HepG2 (cell line): ENCODE measurements at regions not wholly inside any gene's neighbourhood (a gene's known extent, or its start where the extent isn't known, plus 50 kb on each side); places are given as distances from the start of the nearest gene placed in this dataset.

Experiments
- ATAC-seq: fragments of 200-7000 bp; cut with Tn5 transposase; 3 replicates; pipeline ENCODE4 v1.9.1; 2020; ENCODE audit warnings: mild to moderate bottlenecking, moderate library complexity
- BruUV-seq: library from RNA; stranded (reverse); fragments of 400-500 nt; replicated peaks from 2 replicates; lab custom pipeline; 2021; lab: Mats Ljungman, UMichigan
- CTCF ChIA-PET: fragments of 300-600 bp; formaldehyde crosslinking; extraction: SDS; loops from one replicate; lab custom pipeline; 2021; ENCODE audit warnings: low total read pairs, inconsistent platforms, low intra/inter-chr PET ratio; lab: Yijun Ruan, JAX
- POLR2A ChIA-PET: fragments of 350-600 bp; sonication (Branson Sonifier 250); formaldehyde crosslinking; loops from one replicate; lab custom pipeline; 2020; ENCODE audit warnings: antibody characterized with exemption, inconsistent platforms; lab: Yijun Ruan, JAX
- DNase-seq: peaks from one replicate; pipeline ENCODE4 v3.0.0-alpha.2; 2015; ENCODE audit warnings: low spot score
- FAIRE-seq: peaks from 3 replicates; lab custom pipeline; 2011; peaks lifted over from hg19 to GRCh38; lab: Jason Lieb, UNC
- H2AFZ ChIP-seq: one replicate; pipeline ENCODE4 v1.6.1; 2011; ENCODE audit warnings: low read length, inconsistent platforms
- H3K27ac ChIP-seq: fragments of 300-600 bp; 3 replicates; pipeline ENCODE4 v1.8.0; 2011; ENCODE audit warnings: mixed run types, mild to moderate bottlenecking, mixed read lengths, low read length, inconsistent platforms; ENCODE audit not compliant: insufficient read depth; ENCODE audit errors: extremely low read length
- H3K27me3 ChIP-seq, 2 experiments: fragments of 200-600 bp in 1 of 2; 2 replicates in 1 of 2; 3 replicates in 1 of 2; pipeline versions ENCODE4 v1.6.0 to v1.8.0; 2011; ENCODE audit warnings: low read length in 2 of 2, mild to moderate bottlenecking in 2 of 2, moderate library complexity in 2 of 2, inconsistent platforms in 1 of 2; ENCODE audit not compliant: insufficient read depth in 2 of 2, control insufficient read depth in 1 of 2
- H3K36me3 ChIP-seq, 2 experiments: fragments of 200-600 bp in 1 of 2; replicated peaks in 1 of 2; 2 replicates in 1 of 2; 3 replicates in 1 of 2; pipeline versions ENCODE4 v1.5.1 to v1.8.0; 2011; ENCODE audit warnings: low read length in 2 of 2, inconsistent platforms in 1 of 2; ENCODE audit not compliant: insufficient read depth in 2 of 2, control insufficient read depth in 1 of 2
- H3K4me1 ChIP-seq: 2 replicates; pipeline ENCODE4 v1.5.1; 2012; ENCODE audit warnings: low read length, inconsistent platforms; ENCODE audit not compliant: insufficient read depth
- H3K4me2 ChIP-seq: 2 replicates; pipeline ENCODE4 v1.6.0; 2011; ENCODE audit warnings: low read depth, low read length, inconsistent platforms
- H3K4me3 ChIP-seq, 3 experiments: fragments of 200-600 bp in 1 of 3; sonication (generic), shearing (Covaris generic) in 1 of 3; replicated peaks in 1 of 3; 2 replicates each; pipeline ENCODE4 v1.5.1; 2011 to 2016; ENCODE audit warnings: low read length in 3 of 3, inconsistent platforms in 2 of 3, low read depth in 2 of 3, mild to moderate bottlenecking in 2 of 3, control low read depth in 1 of 3, mixed read lengths in 1 of 3; ENCODE audit not compliant: insufficient read depth in 1 of 3
- H3K79me2 ChIP-seq: one replicate; pipeline ENCODE4 v1.6.1; 2011; ENCODE audit warnings: low read length, inconsistent platforms; ENCODE audit not compliant: insufficient read depth
- H3K9ac ChIP-seq: 2 replicates; pipeline ENCODE4 v1.6.0; 2011; ENCODE audit warnings: mild to moderate bottlenecking, low read depth, low read length, inconsistent platforms; ENCODE audit not compliant: insufficient read depth
- H3K9me3 ChIP-seq: 2 replicates; pipeline ENCODE4 v1.5.1; 2012; ENCODE audit warnings: mild to moderate bottlenecking, low read length
- H4K20me1 ChIP-seq: 2 replicates; pipeline ENCODE4 v1.6.0; 2011; ENCODE audit warnings: inconsistent platforms, mild to moderate bottlenecking, low read length, moderate library complexity; ENCODE audit not compliant: insufficient read depth
- CEBPG ChIP-seq: IDR thresholded peaks from 2 replicates; pipeline ENCODE4 v1.6.1; 2016
- CENPX ChIP-seq: sonication (generic); formaldehyde crosslinking; IDR thresholded peaks from 2 replicates; pipeline ENCODE4 v1.9.0; 2021; ENCODE audit warnings: mild to moderate bottlenecking, missing genetic modification reagents, moderate library complexity
- NAIF1 ChIP-seq: sonication (generic); formaldehyde crosslinking; IDR thresholded peaks from 2 replicates; pipeline ENCODE4 v1.5.0; 2020; ENCODE audit warnings: mild to moderate bottlenecking, missing genetic modification reagents, borderline replicate concordance
- ONECUT2 ChIP-seq: sonication (generic); formaldehyde crosslinking; IDR thresholded peaks from 2 replicates; pipeline ENCODE4 v1.4.0; 2020; ENCODE audit warnings: missing genetic modification reagents
- SCMH1 ChIP-seq: sonication (generic); formaldehyde crosslinking; IDR thresholded peaks from 2 replicates; pipeline ENCODE4 v1.9.0; 2021; ENCODE audit warnings: missing genetic modification reagents, mild to moderate bottlenecking, borderline replicate concordance
- STAT5B ChIP-seq: sonication (generic); formaldehyde crosslinking; IDR thresholded peaks from 2 replicates; pipeline ENCODE4 v1.4.0; 2020; ENCODE audit warnings: missing genetic modification reagents
- STAT6 ChIP-seq: sonication (generic); formaldehyde crosslinking; IDR thresholded peaks from 2 replicates; pipeline ENCODE4 v1.4.0; 2020; ENCODE audit warnings: missing genetic modification reagents, mild to moderate bottlenecking, borderline replicate concordance
- ZNF17 ChIP-seq: sonication (generic); formaldehyde crosslinking; IDR thresholded peaks from 2 replicates; pipeline ENCODE4 v1.5.0; 2020; ENCODE audit warnings: mild to moderate bottlenecking, missing genetic modification reagents
- ZNF207 ChIP-seq: fragments of 450-650 bp; IDR thresholded peaks from 2 replicates; pipeline ENCODE4 v1.6.1; 2016; ENCODE audit warnings: antibody characterized with exemption, borderline replicate concordance
- ZNF343 ChIP-seq: sonication (generic); formaldehyde crosslinking; IDR thresholded peaks from 2 replicates; pipeline ENCODE4 v1.4.0; 2020; ENCODE audit warnings: mild to moderate bottlenecking, missing genetic modification reagents
- ZNF691 ChIP-seq: sonication (generic); formaldehyde crosslinking; IDR thresholded peaks from 2 replicates; pipeline ENCODE4 v1.4.0; 2020; ENCODE audit warnings: missing genetic modification reagents, low read depth, mild to moderate bottlenecking, borderline replicate concordance
- ZNF75D ChIP-seq: sonication (generic); formaldehyde crosslinking; IDR thresholded peaks from 2 replicates; pipeline ENCODE4 v1.8.1; 2023; ENCODE audit warnings: missing genetic modification reagents, mild to moderate bottlenecking, borderline replicate concordance
- ZNF841 ChIP-seq: sonication (generic); formaldehyde crosslinking; IDR thresholded peaks from 2 replicates; pipeline ENCODE4 v1.8.1; 2023; ENCODE audit warnings: missing genetic modification reagents, borderline replicate concordance
- WGBS: methylation state at CpG from one replicate; pipeline ENCODE4 v1.1.6; 2017; ENCODE audit warnings: low lambda C conversion rate; 5-methylcytosine and 5-hydroxymethylcytosine counted together
- in situ Hi-C: cut with HindIII; loops from 2 replicates; pipeline ENCODE4 v1.10.0; 2017; ENCODE audit warnings: low pct_unique_long_range_greater_than_20kb; ENCODE audit not compliant: extremely low pct_ligation_motif_present
- intact Hi-C: fragments of 100-400 bp; cut with micrococcal nuclease; formaldehyde crosslinking; loops from one replicate; pipeline ENCODE4 v1.10.0; 2022; ENCODE audit not compliant: unreplicated experiment
- TF ChIP-seq, protein P1 (sequence below): sonication (generic); formaldehyde crosslinking; IDR thresholded peaks from 2 replicates; pipeline ENCODE4 v1.4.0; 2020; ENCODE audit warnings: mild to moderate bottlenecking, missing genetic modification reagents

DNA sequence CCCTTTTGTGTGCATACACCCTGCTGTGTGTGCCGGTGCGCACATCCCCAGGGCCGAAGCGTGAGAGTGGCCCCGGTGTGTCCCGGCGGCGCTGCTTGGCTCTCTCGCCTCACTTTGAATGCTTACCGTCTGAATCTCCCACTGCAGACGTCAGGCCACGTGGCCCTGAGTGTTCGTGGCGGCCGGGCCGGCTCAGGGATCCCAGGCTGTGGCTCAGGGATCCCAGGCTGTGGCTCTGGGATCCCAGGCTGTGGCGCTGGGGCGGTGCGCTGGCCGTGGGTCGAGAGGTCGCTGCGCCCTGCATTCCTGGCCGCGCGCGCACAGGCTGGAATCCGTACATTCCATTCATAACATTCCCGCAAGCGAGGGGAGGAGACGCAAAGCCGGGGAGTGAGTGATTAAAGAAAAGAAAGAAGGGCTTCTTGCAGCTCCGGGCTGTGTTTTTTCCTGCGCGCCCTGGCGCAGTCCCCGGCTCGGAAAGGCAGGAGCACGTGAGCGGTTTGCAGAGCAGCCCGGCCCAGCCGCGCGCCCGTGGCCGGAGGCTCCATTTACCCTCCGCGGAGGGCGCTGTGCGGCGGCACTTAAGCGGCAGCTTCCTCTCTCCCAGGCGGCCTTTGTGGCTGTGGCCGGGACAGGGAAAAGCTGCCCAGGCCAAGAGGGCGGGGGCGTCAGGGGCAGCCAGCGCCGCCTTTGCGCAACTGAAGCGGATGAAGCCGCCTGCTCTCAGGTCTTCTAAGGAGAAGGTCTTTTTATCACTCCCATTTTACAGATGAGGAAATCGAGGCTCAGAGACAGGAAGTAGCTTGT, 87.0 kb upstream of the ALDH1L1 start:
- H3K79me2 ChIP-seq, result no peaks in the 10 kb centered on the region
- no peaks in the 10 kb centered on the region for H4K20me1 ChIP-seq
- peak overlapping the region; percentile 62 for H3K9ac ChIP-seq
- peak overlapping the region; percentile 78 for H3K27ac ChIP-seq
- peaks cover 0 to 2% of the 10 kb centered on the region in 2 experiments; a peak in 1 of 5 replicates for H3K27me3 ChIP-seq
- intact Hi-C loops (loop anchor here (2.0 to 5.0 kb wide), 2 partner anchors 75 to 89 kb away; partner anchors contain the start of gene KLF15), in situ Hi-C loops (loop anchor here (5.0 kb wide), 1 partner anchor 90 kb away; the partner anchor contains the start of gene KLF15)
- ChIA-PET POLR2A (interaction anchor here (1.0 to 1.2 kb wide), 2 partner anchors 88 to 90 kb away, joined by 3 to 4 read pairs; partner anchors contain the start of gene KLF15), CTCF (interaction anchor here (1.6 kb wide), 1 partner anchor 122 kb away, joined by 8 read pairs; no protein-coding TSS in a partner anchor)
- no peaks in the 10 kb centered on the region for H3K36me3 ChIP-seq
- peaks cover 52% of the 10 kb centered on the region for H3K4me1 ChIP-seq
- peak; percentile 90 for ATAC-seq
- 2% methylated on average over 12 of the region's 62 CpGs for WGBS
- peak; percentile 88 for DNase-seq
- no peaks in the 10 kb centered on the region for H3K9me3 ChIP-seq
- BruUV-seq, result no TSS peak
- peak overlapping the region; percentile 76 for H3K4me2 ChIP-seq
- H3K4me3 ChIP-seq, result peak overlapping the region; percentile 48 to 67 (median 57); a peak in 5 of 6 replicates
- FAIRE-seq, result no peak
- no peak overlapping the region for H2AFZ ChIP-seq
- TF ChIP-seq ZNF691 (CRISPR knock-in tag) (no peak; the same call in 1 of the 2 replicates), NAIF1 (no peak), ONECUT2 (CRISPR knock-in tag) (no peak), STAT5B (CRISPR knock-in tag) (no peak; the same call in 1 of the 2 replicates), ZNF17 (CRISPR knock-in tag) (no peak), ZNF343 (CRISPR knock-in tag) (no peak), SCMH1 (CRISPR knock-in tag) (no peak), CEBPG (peak; percentile 68), STAT6 (CRISPR knock-in tag) (peak; percentile 74; the same call in 1 of the 2 replicates), ZNF207 (no peak), ZNF75D (CRISPR knock-in tag) (no peak), ZNF841 (no peak), CENPX (CRISPR knock-in tag) (no peak)
- TF ChIP-seq, protein P1, sequence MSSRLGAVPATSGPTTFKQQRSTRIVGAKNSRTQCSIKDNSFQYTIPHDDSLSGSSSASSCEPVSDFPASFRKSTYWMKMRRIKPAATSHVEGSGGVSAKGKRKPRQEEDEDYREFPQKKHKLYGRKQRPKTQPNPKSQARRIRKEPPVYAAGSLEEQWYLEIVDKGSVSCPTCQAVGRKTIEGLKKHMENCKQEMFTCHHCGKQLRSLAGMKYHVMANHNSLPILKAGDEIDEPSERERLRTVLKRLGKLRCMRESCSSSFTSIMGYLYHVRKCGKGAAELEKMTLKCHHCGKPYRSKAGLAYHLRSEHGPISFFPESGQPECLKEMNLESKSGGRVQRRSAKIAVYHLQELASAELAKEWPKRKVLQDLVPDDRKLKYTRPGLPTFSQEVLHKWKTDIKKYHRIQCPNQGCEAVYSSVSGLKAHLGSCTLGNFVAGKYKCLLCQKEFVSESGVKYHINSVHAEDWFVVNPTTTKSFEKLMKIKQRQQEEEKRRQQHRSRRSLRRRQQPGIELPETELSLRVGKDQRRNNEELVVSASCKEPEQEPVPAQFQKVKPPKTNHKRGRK (CRISPR knock-in tag), result 0 out of 2 replicates have a peak, but pooled peaks have one; percentile 26
